ENCODE measurements at regions not wholly inside any gene's neighbourhood (a gene's known extent, or its start where the extent isn't known, plus 50 kb on each side); places are given as distances from the start of the nearest gene placed in this dataset.
A peak's percentile ranks its signal among the peaks of the same experiment; 100 is the strongest.

DNA sequence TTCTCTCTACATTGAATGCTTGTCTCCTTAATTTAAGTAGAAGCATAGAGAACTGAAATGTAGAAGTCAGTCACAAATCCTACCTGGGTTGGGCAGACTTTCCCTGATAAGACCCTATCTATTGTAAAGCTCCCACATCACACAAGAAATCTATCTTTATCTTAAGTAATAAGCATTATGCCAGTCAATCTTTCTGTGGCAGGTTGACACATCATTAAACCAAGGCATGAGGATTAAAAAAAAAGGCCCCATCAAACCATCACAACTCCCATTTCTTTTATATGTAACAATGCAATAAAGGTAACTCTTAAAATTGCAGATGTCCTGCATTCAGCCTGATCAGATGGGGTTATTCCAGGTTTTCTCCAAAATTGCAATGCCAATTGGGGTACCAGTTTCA lies 311.8 kb downstream of the TOX3 start:
- no peak for DNase-seq (ENCODE audit: low read depth)

DNA sequence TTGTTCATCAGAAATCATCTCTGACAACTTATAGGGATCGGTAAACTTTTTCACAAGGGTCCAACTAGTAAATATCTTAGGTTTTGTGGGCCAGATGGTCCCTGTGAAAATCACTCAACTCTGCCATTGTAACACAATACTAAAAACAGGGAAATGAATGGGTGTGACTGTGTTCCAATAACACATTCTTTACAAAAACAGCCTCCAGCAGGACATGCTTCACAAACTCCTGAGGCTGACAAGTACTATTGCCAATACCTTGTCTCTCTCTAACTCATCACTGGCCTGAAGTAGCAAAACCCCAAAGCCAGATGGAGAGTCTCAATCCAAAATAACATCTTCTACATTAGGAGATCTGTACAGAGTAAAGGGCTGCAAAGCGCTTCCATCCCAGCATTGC lies 312.3 kb downstream of the TOX3 start:
- no peak for DNase-seq (ENCODE audit: low read depth)

DNA sequence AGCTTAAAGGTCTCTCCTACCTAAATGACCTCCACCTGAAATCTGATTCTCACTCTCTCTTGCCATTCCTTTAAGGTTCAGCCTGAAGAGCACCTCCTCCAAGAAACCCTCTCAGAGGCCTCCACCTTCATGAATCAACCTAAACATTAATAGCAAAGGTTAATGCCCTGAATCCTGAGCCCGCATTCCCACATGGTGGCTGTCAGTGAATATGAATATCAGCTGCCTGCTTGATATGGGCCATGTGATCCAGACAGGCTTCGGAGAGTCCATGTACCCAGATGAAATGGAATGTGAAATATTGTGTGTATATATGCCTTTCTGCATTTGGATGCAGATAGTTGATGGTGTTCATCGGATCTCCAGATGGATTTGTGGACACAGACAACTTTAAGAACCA lies 317.5 kb downstream of the TOX3 start:
- DNase-seq (ENCODE audit: low read depth): no peak

DNA sequence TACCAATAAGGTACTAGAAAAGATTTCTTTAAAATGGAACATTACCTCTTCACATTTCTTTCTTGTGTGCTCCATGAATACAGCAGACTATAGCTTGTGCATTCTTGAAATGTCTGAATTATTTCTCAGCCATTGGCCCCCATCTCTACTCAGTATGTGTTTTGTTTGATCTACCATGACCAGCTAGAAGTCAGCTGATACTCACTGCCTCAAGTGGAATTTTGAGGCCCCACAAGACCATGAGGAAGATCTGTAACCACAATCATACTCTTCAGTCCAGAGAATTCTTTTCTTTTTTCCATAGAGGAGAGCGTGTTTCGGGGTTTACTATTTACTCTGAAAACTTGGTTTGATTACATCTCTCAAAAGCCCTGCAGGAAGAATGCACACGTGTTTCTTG lies 319.1 kb downstream of the TOX3 start:
- DNase-seq (ENCODE audit: low read depth): no peak

DNA sequence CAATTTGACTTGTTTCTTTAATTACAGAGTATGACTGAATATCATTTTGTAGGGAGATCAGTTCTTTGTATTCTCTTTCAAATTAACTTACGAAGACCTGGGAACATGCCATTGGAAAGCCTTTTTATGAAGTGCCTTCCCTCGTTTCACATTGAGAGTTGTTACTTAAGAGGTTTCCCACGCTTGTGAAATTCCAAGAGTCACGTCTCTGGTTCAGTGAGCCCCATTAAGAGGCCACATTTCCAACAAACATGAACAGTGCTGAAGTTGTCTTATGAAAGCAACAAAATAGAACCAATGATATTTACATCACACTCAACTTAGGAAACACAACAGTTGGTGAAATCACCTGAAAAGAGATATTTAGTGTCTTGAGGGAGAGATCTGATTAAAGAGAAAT lies 334.1 kb downstream of the TOX3 start:
- no peak for DNase-seq (ENCODE audit: low read depth)

DNA sequence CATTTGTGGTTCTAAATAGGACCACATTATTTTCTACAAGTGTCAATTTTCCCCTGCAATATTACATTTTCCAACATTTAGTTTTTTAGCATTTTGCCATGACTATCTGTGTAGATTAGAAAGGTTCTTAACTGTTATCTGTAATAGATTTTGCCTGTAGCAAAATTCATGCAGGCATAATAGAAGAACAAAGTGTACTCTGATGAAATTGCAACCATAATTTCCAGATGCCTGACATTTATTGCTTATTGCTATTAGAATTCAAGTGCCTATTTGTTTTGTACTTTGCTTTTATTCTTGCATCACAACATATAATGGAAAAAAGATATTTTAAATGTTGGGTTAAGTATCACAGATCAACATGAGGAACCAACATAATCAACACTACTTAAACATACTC lies 337.7 kb downstream of the TOX3 start:
- no peak for DNase-seq (ENCODE audit: low read depth)

DNA sequence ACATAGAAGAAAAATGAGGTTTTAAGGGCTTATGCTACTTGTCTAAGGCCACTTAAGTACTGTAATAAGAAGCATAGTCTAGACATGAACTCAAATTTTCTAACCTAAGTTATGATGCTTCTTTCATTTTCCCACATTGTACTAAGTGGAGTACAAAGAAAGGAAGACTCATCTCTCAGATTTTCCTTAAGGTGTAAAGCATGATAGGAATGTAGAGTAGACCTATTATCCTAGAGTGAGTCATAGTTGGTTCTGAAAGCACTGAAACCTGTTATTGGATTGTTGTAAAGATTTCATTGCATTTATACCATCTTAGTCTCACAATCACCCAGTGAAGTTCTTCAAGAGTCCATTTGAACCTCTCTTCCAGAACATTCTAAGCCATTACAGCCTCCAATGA lies 343.8 kb downstream of the TOX3 start:
- peak; percentile 10 for DNase-seq (ENCODE audit: low read depth)

DNA sequence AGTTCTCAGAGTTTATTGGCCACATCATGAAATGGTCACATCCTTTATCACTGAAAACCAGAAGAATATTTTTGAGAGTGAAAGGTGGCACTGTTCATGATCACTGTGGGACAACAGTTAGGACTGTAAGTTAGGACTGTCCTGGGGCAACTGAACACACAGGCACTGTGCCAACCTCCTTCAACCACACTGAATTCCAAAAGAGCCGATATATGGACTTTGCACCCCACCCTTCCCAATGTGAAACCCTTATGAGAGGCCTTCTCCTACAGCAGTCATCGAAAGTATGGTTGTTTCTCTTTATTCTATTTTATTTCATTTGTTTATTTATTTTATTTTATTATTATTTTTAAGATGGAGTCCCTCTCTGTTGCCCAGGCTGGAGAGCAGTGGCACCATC lies 353.5 kb downstream of the TOX3 start:
- DNase-seq (ENCODE audit: low read depth): no peak

DNA sequence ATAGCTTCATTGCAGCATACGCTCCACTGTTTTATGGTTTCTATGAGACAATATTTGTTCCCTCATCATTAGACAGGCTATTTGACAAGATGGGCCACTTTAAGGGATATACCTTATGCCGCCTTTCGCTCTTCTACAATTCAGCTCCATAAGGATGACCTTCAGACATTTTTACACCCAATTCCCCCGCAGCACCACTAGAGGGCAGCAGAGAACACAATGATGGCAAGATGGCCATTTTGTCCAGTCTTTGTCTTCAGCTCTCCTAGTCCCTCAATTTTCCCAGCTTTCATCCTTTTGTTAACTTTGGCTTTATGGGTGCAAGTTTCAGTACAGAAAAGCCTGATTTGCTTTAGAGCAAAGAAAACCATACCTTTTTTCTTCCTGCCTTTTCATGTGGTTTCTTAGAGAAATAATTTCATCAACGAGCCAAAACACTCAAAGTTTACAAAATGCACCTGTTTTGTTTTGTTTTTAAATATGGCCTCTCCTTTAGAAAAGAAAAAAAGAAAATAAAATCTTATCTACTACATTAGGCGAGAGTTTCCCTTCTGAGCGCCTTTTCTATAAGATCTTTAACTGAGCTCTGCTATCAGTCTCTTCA lies 355.3 kb downstream of the TOX3 start:
- DNase-seq (ENCODE audit: low read depth): peak; percentile 50

DNA sequence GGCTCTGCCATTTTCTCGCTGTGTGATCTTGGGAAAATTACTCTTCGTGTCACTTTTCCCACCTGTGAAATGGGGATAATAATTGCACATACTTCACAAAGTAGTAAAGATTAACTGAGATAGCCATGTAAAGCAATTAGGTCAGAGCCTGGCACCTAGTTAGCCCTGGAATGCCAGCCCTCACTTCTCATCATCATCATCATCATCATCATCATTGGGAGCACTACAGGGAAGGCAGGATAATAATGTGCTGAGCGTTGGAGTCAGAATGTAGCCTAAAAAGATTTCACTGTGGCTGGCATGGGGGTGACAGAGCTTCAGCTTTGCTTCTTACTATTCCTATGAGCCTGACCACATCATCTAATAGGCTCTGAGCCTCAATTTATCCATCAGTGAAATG lies 362.6 kb downstream of the TOX3 start:
- no peak for DNase-seq (ENCODE audit: low read depth)

DNA sequence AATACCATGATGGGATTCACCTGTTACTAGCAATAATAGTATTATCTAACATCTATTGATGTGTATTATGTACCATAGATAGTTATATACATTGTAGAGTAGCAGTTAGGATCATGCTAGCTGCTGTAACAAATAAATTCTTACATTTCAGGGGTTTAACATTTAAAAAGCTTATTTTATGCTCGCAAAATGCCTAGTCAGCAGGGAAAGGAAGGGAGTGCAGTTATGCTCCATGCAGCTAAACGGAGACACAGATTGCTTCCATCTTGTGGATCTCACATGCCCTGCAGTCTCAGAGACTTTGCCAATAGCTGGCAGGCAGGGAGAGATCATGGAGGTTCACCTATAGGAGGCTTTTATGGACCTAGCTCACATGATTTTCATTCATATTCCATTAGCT lies 364.1 kb downstream of the TOX3 start:
- no peak for DNase-seq (ENCODE audit: low read depth)

DNA sequence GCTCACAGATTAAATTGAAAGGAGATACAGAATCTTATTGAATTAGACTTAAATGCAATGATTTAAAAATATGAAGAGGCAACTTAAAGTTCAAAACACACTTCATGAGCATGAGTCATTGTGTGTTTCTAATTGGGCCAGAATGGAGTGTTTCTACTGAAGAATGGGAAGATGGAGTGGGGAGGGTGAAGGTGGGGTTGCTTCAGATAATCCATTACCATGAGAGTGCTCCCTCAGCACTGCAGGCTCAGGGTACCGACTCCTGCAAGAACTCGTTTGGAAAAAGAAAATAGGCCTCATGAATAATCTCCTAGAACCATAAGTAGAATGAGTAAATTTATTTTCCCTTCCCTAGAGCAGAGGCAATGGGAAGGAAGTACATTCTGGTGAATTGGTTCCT lies 372.8 kb downstream of the TOX3 start:
- DNase-seq (ENCODE audit: low read depth): no peak

DNA sequence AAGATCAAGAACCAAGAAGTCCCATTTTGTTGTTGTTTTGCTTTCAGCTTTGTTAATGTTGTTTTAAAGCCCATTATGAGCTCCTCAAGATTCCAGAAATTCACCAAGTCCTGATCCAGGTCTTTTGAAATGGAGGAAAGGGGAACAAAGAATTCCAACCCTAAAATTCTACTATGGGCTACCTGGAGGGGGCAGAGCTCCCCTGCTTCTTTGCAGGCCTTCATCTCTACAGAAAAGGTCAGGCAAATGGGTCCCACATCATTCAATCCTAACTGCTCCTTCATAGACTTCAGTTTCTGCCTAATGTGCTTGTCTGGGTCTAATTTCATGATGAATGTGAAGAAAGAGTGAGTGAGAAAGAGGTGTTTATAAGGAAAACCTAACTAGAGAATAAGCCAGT lies 375.5 kb downstream of the TOX3 start:
- no peak for DNase-seq (ENCODE audit: low read depth)

DNA sequence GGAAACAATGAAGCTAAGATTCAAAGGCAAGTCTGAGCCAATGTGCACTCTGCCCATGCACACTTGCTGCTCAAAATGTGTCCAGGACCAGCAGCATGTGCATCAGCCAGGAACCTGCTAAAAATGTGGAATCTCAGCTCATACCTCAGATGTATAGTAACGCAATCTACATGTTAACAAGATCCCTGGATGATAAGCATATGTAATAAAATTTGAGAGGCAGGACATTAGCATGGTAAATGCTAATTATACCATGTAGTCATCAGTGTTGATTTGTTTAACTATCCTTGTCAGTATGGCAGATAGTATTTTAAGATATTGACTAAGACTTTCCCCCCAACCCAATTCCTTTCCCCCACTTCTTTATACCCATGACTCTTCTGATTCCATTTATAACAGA lies 379.6 kb downstream of the TOX3 start:
- no peak for DNase-seq (ENCODE audit: low read depth)

DNA sequence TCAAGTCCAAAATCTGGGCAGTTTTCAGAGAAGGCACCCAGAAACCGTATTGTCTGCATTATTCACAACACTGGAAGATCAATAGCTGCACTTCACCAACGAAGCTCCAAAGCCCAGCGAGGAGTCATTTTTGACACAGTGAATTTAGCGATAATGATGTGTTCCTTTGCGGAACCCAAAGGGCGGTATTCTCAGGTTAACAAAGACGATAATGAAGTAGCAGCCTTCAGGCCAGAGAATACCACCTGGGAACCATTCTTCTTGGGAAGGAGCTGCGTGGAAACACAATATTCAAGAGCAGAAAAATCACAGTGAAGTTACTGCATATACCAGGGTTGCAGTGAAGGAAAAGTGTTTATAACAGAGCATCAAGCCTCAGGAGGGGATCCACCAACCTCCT lies 381.0 kb downstream of the TOX3 start:
- DNase-seq (ENCODE audit: low read depth): no peak

DNA sequence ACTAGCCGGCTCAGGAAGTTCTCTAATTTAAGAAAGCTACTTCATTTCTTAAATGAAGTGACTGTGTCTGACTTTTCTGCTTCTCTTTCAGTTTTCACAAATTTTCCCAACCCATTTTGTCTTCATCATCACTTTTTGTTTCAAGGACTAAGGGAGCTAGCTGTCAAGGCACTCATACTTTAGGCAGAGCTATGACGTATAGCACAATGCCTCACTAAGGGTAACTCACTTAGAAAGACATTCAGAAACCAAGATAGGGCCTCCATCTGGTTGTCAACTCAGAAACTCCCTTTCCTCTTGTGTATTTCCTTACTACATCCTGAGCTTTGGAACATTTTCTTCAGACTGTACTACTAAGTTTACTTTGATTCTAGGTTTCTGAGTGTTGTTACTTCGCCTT lies 397.9 kb downstream of the TOX3 start:
- DNase-seq (ENCODE audit: low read depth): no peak

DNA sequence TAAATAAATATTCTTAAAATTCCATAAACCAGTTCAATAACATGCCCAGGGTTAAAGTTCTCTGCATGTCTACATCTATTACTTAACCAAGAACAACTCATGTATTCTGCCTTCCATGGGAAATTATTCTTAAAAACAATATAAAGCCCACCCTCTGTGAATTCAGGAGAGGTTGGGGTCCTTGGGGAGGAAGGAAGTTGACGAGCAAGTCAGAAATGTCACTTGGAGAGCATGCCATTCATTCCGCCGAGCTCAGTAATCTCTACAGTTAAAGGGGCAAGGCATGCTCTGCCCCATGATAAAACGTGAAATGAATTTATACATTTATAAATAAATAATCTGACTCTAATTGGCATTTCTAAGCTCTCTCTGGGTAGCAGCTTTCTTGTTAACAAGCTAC lies 405.1 kb downstream of the TOX3 start:
- DNase-seq (ENCODE audit: low read depth): peak; percentile 4

DNA sequence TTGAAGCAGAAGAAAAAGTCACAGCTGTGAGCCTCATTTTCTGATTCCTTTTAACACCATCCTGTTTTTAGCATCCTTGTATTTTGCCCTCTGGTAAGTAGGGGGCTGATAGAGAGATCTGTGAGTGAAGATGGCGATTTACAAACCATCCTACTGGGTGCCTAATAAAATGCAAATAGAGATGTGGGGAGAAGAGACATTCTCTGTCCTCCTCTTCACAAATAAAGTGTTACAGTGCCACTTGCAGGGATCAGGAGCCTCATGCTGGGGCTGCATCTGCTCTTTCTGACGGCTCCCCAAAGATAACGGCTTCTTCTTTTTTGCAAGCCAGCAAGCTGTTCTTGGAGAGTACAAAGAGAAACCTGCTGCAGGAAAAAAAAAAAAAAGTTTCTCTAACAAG lies 418.6 kb downstream of the TOX3 start:
- DNase-seq (ENCODE audit: low read depth): no peak

DNA sequence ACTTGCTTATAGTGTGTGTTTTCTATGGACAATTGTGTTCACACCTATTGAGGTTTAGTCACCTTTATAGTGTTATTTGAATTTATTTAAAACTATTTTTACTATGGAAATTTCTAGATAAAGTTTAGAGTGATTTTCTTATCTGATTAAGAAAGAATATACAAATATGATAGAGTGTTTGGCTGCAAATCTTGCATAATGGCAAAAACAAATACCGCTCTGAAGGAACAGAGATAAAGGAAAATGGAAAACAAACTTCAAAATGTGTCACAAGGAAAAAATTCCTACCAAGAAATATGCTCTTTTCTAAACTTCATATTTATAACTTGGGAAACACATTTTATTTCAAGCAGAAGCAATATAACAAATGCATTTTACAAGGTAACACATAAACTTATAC lies 423.1 kb downstream of the TOX3 start:
- DNase-seq (ENCODE audit: low read depth): no peak

DNA sequence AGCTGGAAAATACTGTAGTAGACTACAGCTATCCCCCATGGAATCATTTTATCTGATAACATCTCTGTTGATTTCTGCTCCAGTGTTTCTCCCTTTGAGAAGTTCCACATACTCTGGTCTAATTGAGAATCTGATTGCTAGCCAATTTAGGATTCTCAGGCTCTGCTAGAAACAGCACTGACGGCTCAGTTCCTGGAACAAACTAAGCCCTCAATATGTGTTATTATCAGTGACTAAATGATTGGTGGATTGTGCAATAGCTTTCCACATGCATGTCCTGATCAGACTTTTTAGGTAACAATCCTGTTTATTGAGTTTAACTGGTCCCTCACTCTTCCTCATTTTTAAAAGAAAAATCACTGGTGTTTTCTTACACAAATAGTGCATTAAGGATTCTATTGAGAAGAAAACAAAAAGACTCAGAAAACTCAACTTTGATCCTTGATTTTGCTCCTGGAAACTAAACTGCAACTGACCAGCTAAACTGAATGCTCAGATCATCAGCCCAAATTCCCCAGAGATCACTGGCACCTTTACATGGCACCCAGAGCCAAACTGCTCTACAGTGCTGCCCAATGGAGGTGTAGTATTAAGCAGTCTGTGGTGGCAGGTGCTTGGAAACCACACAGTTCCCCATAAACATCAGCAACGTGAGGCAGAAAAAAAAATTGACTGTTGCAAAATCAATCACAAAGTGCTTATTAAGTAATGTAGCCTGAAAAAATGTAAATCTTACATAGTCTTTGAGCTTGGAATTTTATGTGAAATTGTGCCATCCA lies 423.7 kb downstream of the TOX3 start:
- no peak for DNase-seq (ENCODE audit: low read depth)

DNA sequence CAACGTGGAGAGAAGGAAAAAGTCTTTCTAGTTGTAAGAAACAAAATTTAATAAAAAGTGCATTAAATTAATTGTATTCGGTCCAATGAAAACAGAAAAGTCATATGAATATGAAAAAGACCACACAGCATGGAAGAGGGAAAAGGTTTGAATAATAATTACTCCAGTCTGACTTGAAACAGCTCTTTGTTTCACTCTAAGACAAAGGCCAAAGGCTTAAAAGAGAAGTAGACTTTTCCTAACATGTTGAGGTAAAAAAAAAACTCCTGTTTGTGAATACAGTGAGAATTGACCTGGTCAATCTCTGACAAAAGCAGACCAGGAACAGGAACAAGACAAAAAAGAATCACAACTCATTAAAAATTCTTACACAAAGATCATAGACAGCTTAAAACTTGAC lies 429.8 kb downstream of the TOX3 start:
- no peak for DNase-seq (ENCODE audit: low read depth)

DNA sequence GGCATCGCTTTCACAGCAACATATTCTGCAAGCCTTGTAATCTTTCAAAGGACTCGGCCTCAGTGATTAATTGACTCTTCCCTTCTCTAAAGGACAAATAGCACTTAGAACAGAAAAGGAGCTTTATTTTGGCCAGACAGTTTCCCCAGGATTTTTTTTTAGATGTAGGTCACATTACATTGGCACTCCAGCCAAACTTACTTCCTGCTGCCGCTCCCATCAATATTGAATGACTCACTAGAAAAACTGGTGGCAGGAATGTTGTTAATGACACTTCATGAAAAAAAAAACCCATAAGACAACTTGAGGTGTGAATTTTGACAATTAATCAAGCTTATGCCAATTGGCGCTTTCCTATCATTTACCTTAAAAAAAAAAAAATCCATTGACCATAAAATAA lies 432.6 kb downstream of the TOX3 start:
- DNase-seq (ENCODE audit: low read depth): peak; percentile 11

DNA sequence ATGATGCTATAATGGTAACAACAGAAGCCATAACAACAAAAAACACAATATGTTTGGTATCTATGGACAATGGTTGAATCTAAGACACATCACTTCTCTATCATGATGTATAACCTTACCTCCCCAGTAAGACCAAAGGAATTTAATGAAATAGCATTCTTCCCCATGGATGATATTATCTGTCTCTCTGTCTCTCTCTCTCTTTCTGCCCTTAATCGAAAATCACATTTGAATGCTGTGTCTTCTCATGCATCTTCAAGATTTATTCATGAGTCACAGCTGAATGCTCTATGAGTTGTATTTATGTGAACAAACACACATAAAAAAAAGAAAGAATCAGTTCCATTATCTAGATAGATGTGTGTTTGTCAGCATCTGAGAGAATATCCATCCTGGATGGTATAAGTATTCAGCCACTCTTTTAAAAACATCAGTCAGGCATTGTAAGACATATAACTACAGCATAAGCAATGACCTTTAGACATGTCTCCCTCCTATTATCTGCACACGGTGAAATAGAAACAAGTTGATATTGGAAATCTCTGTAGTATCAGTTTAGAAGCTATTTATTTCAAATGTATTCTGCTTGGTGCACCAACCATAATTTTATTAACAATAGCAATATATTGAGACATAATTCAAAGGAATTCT lies 433.3 kb downstream of the TOX3 start:
- DNase-seq (ENCODE audit: low read depth): no peak

All from M059J (cell line).